IPS-18c (cell line): ENCODE measurements at regions not wholly inside any gene's neighbourhood (a gene's known extent, or its start where the extent isn't known, plus 50 kb on each side); places are given as distances from the start of the nearest gene placed in this dataset.

Experiments used
- H3K4me3 ChIP-seq: 2 replicates; pipeline ENCODE4 v1.7.0; 2013; ENCODE audit warnings: low read depth, mild to moderate bottlenecking, low read length, moderate library complexity; ENCODE audit not compliant: insufficient read depth
- H3K9me3 ChIP-seq: one replicate; pipeline ENCODE4 v1.6.1; 2013; ENCODE audit warnings: mild to moderate bottlenecking, low read length, moderate library complexity; ENCODE audit not compliant: control insufficient read depth, insufficient read depth

- H3K9me3 ChIP-seq, result no peaks in the 10 kb centered on the region
- no peak overlapping the region for H3K4me3 ChIP-seq
These were observed 105.7 kb upstream of the LIMCH1 start for GRCh38 chr4:41432219-41432618.

- no peak overlapping the region for H3K4me3 ChIP-seq
These were observed 105.1 kb upstream of the LIMCH1 start for GRCh38 chr4:41432881-41433280.

GRCh38 chr4:41433361-41433760, 104.6 kb upstream of the LIMCH1 start:
- no peaks in the 10 kb centered on the region for H3K9me3 ChIP-seq

More at GRCh38 chr4:41432881-41433280, 105.1 kb upstream of the LIMCH1 start:
- H3K9me3 ChIP-seq, result no peaks in the 10 kb centered on the region

GRCh38 chr4:41435510-41435909, 102.4 kb upstream of the LIMCH1 start:
- Histone ChIP-seq H3K9me3 (no peaks in the 10 kb centered on the region), H3K4me3 (no peak overlapping the region)

More at GRCh38 chr4:41433361-41433760, 104.6 kb upstream of the LIMCH1 start:
- H3K4me3 ChIP-seq, result no peak overlapping the region

- no peaks in the 10 kb centered on the region for H3K9me3 ChIP-seq
- no peak overlapping the region for H3K4me3 ChIP-seq
These were observed 101.5 kb upstream of the LIMCH1 start for GRCh38 chr4:41436419-41436818.

GRCh38 chr4:41437111-41437536, 100.8 kb upstream of the LIMCH1 start:
- Histone ChIP-seq H3K4me3 (no peak overlapping the region), H3K9me3 (no peaks in the 10 kb centered on the region)

GRCh38 chr4:41438931-41439297, 99.0 kb upstream of the LIMCH1 start:
- no peaks in the 10 kb centered on the region for H3K9me3 ChIP-seq
- H3K4me3 ChIP-seq, result no peak overlapping the region

GRCh38 chr4:41442810-41443209, 95.1 kb upstream of the LIMCH1 start:
- Histone ChIP-seq H3K9me3 (no peaks in the 10 kb centered on the region), H3K4me3 (no peak overlapping the region)

- H3K4me3 ChIP-seq, result no peak overlapping the region
- no peaks in the 10 kb centered on the region for H3K9me3 ChIP-seq
These were observed 94.4 kb upstream of the LIMCH1 start for GRCh38 chr4:41443340-41444079.

GRCh38 chr4:41446391-41446790, 91.6 kb upstream of the LIMCH1 start:
- Histone ChIP-seq H3K9me3 (no peaks in the 10 kb centered on the region), H3K4me3 (no peak overlapping the region)

- Histone ChIP-seq H3K9me3 (no peaks in the 10 kb centered on the region), H3K4me3 (no peak overlapping the region)
These were observed 90.8 kb upstream of the LIMCH1 start for GRCh38 chr4:41446981-41447725.

GRCh38 chr4:41448934-41449333, 89.0 kb upstream of the LIMCH1 start:
- Histone ChIP-seq H3K4me3 (no peak overlapping the region), H3K9me3 (no peaks in the 10 kb centered on the region)

- Histone ChIP-seq H3K9me3 (no peaks in the 10 kb centered on the region), H3K4me3 (no peak overlapping the region)
These were observed 86.0 kb upstream of the LIMCH1 start for GRCh38 chr4:41451961-41452360.

- Histone ChIP-seq H3K4me3 (no peak overlapping the region), H3K9me3 (no peaks in the 10 kb centered on the region)
These were observed 85.3 kb upstream of the LIMCH1 start for GRCh38 chr4:41452484-41453225.

- Histone ChIP-seq H3K4me3 (no peak overlapping the region), H3K9me3 (no peaks in the 10 kb centered on the region)
These were observed 83.5 kb upstream of the LIMCH1 start for GRCh38 chr4:41454423-41454822.

- Histone ChIP-seq H3K4me3 (no peak overlapping the region), H3K9me3 (no peaks in the 10 kb centered on the region)
These were observed 82.8 kb upstream of the LIMCH1 start for GRCh38 chr4:41455206-41455605.

GRCh38 chr4:41456559-41457101, 81.3 kb upstream of the LIMCH1 start:
- Histone ChIP-seq H3K9me3 (no peaks in the 10 kb centered on the region), H3K4me3 (no peak overlapping the region)

- H3K4me3 ChIP-seq, result no peak overlapping the region
- no peaks in the 10 kb centered on the region for H3K9me3 ChIP-seq
These were observed 79.3 kb upstream of the LIMCH1 start for GRCh38 chr4:41458689-41459088.
